ENCODE measurements at regions not wholly inside any gene's neighbourhood (a gene's known extent, or its start where the extent isn't known, plus 50 kb on each side); places are given as distances from the start of the nearest gene placed in this dataset.

DNA sequence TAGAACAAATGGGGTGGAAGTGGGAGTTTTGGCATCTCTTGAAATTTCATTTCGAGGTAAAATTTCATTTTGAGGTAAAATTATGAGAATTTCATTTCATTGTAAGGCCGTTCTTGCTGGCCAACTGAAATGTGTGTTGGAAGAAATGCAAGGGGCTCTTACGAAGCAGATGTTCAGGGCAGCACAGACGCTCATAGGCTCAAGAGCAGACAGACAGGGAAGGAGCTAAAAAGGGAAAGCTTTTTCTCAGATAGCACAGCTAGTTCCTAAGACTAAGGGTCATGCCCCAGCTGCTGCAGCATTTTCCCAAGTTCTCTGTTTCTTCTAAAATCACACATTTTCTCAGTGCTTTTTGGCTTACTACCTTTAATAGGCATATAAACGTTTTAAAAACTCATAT is 65.1 kb upstream of the SFMBT2 start:
- no peak for TF ChIP-seq EZH2phosphoT487 (IDR thresholded peaks at IDR 0.05; ENCODE audit: insufficient read depth, low read depth)
- no peak for TF ChIP-seq EZH2 (IDR thresholded peaks at IDR 0.05; ENCODE audit: insufficient read depth, poor library complexity, severe bottlenecking)
